Bronchial epithelial cell (primary cell): ENCODE measurements at regions not wholly inside any gene's neighbourhood (a gene's known extent, or its start where the extent isn't known, plus 50 kb on each side); places are given as distances from the start of the nearest gene placed in this dataset.
A peak's percentile ranks its signal among the peaks of the same experiment; 100 is the strongest.

Source experiments
- DNase-seq: peaks from one replicate; pipeline ENCODE4 v3.0.0-alpha.2; 2010; ENCODE audit warnings: low read depth
- FAIRE-seq: peaks from 2 replicates; lab custom pipeline; 2011; peaks lifted over from hg19 to GRCh38; lab: Jason Lieb, UNC
- H3K27me3 ChIP-seq: 2 replicates; pipeline ENCODE4 v1.5.1; 2011; ENCODE audit warnings: low read length; ENCODE audit not compliant: control insufficient read depth, insufficient read depth
- H3K36me3 ChIP-seq: 2 replicates; pipeline ENCODE4 v1.5.1; 2011; ENCODE audit warnings: low read length; ENCODE audit not compliant: control insufficient read depth, insufficient read depth
- H3K4me3 ChIP-seq: 2 replicates; pipeline ENCODE4 v1.5.1; 2011; ENCODE audit warnings: mild to moderate bottlenecking, low read depth, low read length, control low read depth
- CTCF ChIP-seq: IDR thresholded peaks from 2 replicates; pipeline ENCODE4 v1.5.1; 2011; ENCODE audit warnings: mild to moderate bottlenecking, moderate library complexity, low read length, control low read depth, inconsistent platforms; ENCODE audit not compliant: insufficient read depth, severe bottlenecking

GRCh38 chr11:129249351-129249750 is 57.2 kb upstream of the ARHGAP32 start:
- Histone ChIP-seq H3K36me3 (no peaks in the 10 kb centered on the region), H3K27me3 (no peaks in the 10 kb centered on the region), H3K4me3 (no peak overlapping the region)
- FAIRE-seq = no peak
- peak; percentile 59 for DNase-seq
- TF ChIP-seq CTCF = no peak

GRCh38 chr11:129248618-129249017 is 56.5 kb upstream of the ARHGAP32 start:
- Histone ChIP-seq H3K36me3 (no peaks in the 10 kb centered on the region), H3K4me3 (no peak overlapping the region), H3K27me3 (no peaks in the 10 kb centered on the region)
- TF ChIP-seq CTCF = no peak
- DNase-seq = peak; percentile 64
- no peak for FAIRE-seq

GRCh38 chr11:129247135-129247534 is 55.0 kb upstream of the ARHGAP32 start:
- no peaks in the 10 kb centered on the region for H3K36me3 ChIP-seq
- FAIRE-seq (no peak), DNase-seq (peak; percentile 13)
- no peak for TF ChIP-seq CTCF
- no peak overlapping the region for H3K4me3 ChIP-seq
- no peaks in the 10 kb centered on the region for H3K27me3 ChIP-seq

GRCh38 chr11:129242855-129243254 is 50.7 kb upstream of the ARHGAP32 start:
- DNase-seq (no peak), FAIRE-seq (no peak)
- TF ChIP-seq CTCF = no peak
- no peaks in the 10 kb centered on the region for H3K27me3 ChIP-seq
- H3K36me3 ChIP-seq = no peaks in the 10 kb centered on the region
- no peak overlapping the region for H3K4me3 ChIP-seq
